ENCODE measurements at regions not wholly inside any gene's neighbourhood (a gene's known extent, or its start where the extent isn't known, plus 50 kb on each side); places are given as distances from the start of the nearest gene placed in this dataset.

DNA sequence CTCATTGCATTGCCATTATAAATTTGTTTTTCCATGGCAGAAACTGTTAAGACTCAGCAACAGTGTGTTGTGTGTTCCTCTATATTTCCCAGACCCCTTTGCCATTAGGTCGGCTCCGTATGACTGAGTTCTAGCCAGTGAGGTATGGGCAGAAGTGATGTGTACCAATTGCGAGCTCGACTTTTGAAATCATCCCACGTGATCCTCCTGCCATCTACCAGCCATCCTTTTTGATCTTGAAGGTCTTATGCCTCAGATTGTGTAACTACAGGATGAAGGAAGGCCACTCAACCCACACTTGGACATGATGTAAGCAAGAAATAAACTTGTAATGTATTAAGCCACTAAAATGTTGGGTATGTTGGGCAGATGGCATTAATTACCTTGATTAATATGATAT lies 562.3 kb downstream of the PDCD6IP start:
- DNase-seq (ENCODE audit: low read depth), result no peak
- TF ChIP-seq POLR2A (IDR thresholded peaks at IDR 0.05; ENCODE audit: extremely low read depth, insufficient read length) (no peak), MYC (IDR thresholded peaks at IDR 0.05; ENCODE audit: low read depth, low read length) (no peak)
- TF ChIP-seq, protein P1, sequence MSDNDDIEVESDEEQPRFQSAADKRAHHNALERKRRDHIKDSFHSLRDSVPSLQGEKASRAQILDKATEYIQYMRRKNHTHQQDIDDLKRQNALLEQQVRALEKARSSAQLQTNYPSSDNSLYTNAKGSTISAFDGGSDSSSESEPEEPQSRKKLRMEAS (IDR thresholded peaks at IDR 0.05; ENCODE audit: low read depth, low read length), result no peak
- H3K4me3 ChIP-seq (ENCODE audit: low read depth, low read length), result no peak overlapping the region

DNA sequence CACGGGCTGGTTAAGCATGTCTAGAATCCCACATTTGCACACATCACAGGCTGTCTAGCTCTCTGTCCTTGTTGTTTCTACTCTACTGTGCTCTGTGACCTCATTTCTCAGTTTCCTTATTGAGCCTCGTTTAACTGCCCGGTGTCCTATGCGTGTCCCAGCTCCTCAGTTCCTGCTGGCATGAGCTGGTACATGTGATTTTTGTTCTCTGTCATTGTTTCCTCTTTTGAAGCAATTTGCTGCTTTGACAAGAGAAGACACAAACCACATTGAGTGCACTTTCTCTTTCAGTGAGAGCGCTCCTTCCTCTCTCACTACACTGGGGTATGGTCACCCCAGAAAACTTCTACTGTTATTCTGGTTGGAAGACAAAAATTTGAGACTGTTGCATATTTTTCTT lies 563.5 kb downstream of the PDCD6IP start:
- TF ChIP-seq, protein P1 (IDR thresholded peaks at IDR 0.05; ENCODE audit: low read depth, low read length), result no peak
- TF ChIP-seq MYC (IDR thresholded peaks at IDR 0.05; ENCODE audit: low read depth, low read length) (no peak), POLR2A (IDR thresholded peaks at IDR 0.05; ENCODE audit: extremely low read depth, insufficient read length) (no peak)
- TF ChIP-seq, protein P2, sequence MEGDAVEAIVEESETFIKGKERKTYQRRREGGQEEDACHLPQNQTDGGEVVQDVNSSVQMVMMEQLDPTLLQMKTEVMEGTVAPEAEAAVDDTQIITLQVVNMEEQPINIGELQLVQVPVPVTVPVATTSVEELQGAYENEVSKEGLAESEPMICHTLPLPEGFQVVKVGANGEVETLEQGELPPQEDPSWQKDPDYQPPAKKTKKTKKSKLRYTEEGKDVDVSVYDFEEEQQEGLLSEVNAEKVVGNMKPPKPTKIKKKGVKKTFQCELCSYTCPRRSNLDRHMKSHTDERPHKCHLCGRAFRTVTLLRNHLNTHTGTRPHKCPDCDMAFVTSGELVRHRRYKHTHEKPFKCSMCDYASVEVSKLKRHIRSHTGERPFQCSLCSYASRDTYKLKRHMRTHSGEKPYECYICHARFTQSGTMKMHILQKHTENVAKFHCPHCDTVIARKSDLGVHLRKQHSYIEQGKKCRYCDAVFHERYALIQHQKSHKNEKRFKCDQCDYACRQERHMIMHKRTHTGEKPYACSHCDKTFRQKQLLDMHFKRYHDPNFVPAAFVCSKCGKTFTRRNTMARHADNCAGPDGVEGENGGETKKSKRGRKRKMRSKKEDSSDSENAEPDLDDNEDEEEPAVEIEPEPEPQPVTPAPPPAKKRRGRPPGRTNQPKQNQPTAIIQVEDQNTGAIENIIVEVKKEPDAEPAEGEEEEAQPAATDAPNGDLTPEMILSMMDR (IDR thresholded peaks at IDR 0.05; ENCODE audit: low read depth, low read length), result no peak
- no peak for DNase-seq (ENCODE audit: low read depth)
- H3K4me3 ChIP-seq (ENCODE audit: low read depth, low read length), result no peak overlapping the region

DNA sequence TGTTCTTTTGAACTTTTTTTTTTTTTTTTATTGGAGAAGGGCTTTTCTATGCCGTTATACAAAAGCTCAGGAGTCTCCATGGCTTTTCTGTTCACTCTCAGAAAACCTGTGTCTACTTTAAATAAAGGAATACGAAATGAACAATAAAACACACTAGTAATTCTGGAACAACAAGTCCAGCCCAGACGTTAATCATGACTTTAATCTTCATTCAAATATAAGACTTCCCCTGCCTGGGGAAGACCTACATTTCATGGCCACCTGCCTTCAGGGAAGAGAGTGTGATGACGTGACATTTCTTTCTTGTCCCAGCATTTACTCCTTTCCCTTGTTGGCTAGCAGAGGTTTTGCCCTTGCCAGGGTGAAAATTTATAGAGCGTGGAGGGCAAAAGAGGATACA lies 564.5 kb downstream of the PDCD6IP start:
- H3K4me3 ChIP-seq (ENCODE audit: low read depth, low read length), result no peak overlapping the region
- DNase-seq (ENCODE audit: low read depth), result no peak
- TF ChIP-seq MYC (IDR thresholded peaks at IDR 0.05; ENCODE audit: low read depth, low read length) (no peak), POLR2A (IDR thresholded peaks at IDR 0.05; ENCODE audit: extremely low read depth, insufficient read length) (no peak)
- TF ChIP-seq, protein P2 (IDR thresholded peaks at IDR 0.05; ENCODE audit: low read depth, low read length), result no peak
- TF ChIP-seq, protein P1 (IDR thresholded peaks at IDR 0.05; ENCODE audit: low read depth, low read length), result no peak

DNA sequence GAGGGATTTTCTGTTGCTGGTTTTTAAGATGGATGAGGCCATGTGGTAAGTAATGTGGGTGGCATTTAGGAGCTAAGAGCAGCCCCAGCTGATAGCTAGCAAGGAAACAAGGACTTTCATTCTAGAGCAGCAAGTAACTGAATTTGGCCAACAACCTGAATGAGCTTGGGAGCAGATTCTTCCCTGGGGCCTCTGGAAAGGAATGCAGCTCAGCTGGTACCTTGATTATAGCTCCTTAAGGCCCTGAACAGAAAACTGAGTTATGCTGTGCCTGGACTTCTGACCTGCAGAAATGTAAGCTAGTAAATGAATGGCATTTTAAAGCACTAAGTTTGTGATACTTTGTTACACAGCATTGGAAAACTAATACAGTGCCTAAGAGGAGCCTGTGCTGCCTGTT lies 565.5 kb downstream of the PDCD6IP start:
- TF ChIP-seq POLR2A (IDR thresholded peaks at IDR 0.05; ENCODE audit: extremely low read depth, insufficient read length), result no peak
- TF ChIP-seq, protein P1 (IDR thresholded peaks at IDR 0.05; ENCODE audit: low read depth, low read length), result no peak
- TF ChIP-seq MYC (IDR thresholded peaks at IDR 0.05; ENCODE audit: low read depth, low read length), result no peak
- TF ChIP-seq, protein P2 (IDR thresholded peaks at IDR 0.05; ENCODE audit: low read depth, low read length), result no peak
- H3K4me3 ChIP-seq (ENCODE audit: low read depth, low read length), result no peak overlapping the region
- no peak for DNase-seq (ENCODE audit: low read depth)

DNA sequence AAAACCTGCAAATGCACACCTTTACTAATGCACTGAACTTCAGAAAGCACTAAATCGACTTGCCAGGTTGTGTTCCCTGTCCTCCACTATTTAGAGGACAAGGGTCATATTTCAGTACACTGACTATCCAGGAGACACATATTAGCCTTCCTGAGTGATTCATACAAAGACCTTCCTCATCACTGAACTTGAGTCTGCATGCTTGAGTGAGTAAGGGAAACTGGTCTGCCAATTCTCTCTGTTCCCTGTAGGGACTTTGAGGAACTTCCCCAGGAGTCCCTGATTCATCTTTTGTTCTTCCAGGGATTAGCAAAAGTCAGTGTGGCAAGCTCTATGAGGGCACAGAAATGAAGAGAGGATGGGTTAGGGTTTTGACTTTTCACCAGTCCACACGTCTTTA lies 565.9 kb downstream of the PDCD6IP start:
- H3K4me3 ChIP-seq (ENCODE audit: low read depth, low read length), result no peak overlapping the region
- TF ChIP-seq MYC (IDR thresholded peaks at IDR 0.05; ENCODE audit: low read depth, low read length) (no peak), POLR2A (IDR thresholded peaks at IDR 0.05; ENCODE audit: extremely low read depth, insufficient read length) (no peak)
- TF ChIP-seq, protein P1 (IDR thresholded peaks at IDR 0.05; ENCODE audit: low read depth, low read length), result no peak
- TF ChIP-seq, protein P2 (IDR thresholded peaks at IDR 0.05; ENCODE audit: low read depth, low read length), result no peak
- DNase-seq (ENCODE audit: low read depth), result no peak

DNA sequence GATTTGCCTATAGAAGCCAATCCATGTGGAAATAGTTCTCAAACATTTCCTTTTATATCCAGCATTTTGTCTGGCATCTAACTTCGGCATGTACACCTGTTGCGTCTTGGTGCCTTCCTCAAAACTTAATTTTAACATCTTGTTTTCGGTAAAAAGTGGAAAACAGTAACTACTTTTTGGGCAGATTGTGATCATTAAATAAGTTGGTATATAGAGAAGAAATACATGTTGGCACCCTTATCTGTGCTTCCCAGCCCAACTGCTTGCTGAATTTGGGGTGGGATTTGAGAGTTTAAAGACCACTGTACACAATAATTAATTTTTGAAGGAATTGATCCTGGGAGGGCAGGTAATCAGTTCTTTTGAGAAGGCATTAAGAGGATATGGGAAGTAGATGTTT lies 566.8 kb downstream of the PDCD6IP start:
- DNase-seq (ENCODE audit: low read depth), result no peak
- TF ChIP-seq, protein P1 (IDR thresholded peaks at IDR 0.05; ENCODE audit: low read depth, low read length), result no peak
- no peak for TF ChIP-seq MYC (IDR thresholded peaks at IDR 0.05; ENCODE audit: low read depth, low read length)
- TF ChIP-seq POLR2A (IDR thresholded peaks at IDR 0.05; ENCODE audit: extremely low read depth, insufficient read length), result no peak
- TF ChIP-seq, protein P2 (IDR thresholded peaks at IDR 0.05; ENCODE audit: low read depth, low read length), result no peak
- H3K4me3 ChIP-seq (ENCODE audit: low read depth, low read length), result no peak overlapping the region
